Karpas-422 (cell line): ENCODE measurements at regions not wholly inside any gene's neighbourhood (a gene's known extent, or its start where the extent isn't known, plus 50 kb on each side); places are given as distances from the start of the nearest gene placed in this dataset.

ENCODE experiments used
- DNase-seq: peaks from one replicate; pipeline ENCODE4 v3.0.0-alpha.2; 2015
- H2AFZ ChIP-seq: fragments of 200-600 bp; sonication (generic); 2 replicates; pipeline ENCODE4 v1.6.1; 2014; ENCODE audit warnings: antibody characterized with exemption, low read length, mixed read lengths
- H3K27ac ChIP-seq: fragments of 200-600 bp; sonication (generic); 2 replicates; pipeline ENCODE4 v1.5.1; 2014; ENCODE audit warnings: mild to moderate bottlenecking, low read length, moderate library complexity
- H3K27me3 ChIP-seq: fragments of 200-600 bp; sonication (generic); 2 replicates; pipeline ENCODE4 v1.6.1; 2014; ENCODE audit warnings: low read length, mixed read lengths
- H3K36me3 ChIP-seq: fragments of 200-600 bp; sonication (generic); 2 replicates; pipeline ENCODE4 v1.6.1; 2014; ENCODE audit warnings: low read length, mixed read lengths; ENCODE audit not compliant: insufficient read depth
- H3K4me1 ChIP-seq: fragments of 200-600 bp; sonication (generic); 2 replicates; pipeline ENCODE4 v1.6.1; 2014; ENCODE audit warnings: mild to moderate bottlenecking, low read length, mixed read lengths
- H3K4me2 ChIP-seq: fragments of 200-600 bp; sonication (generic); 2 replicates; pipeline ENCODE4 v1.6.1; 2014; ENCODE audit warnings: low read length, low read depth, mild to moderate bottlenecking; ENCODE audit not compliant: poor library complexity, severe bottlenecking
- H3K4me3 ChIP-seq: fragments of 200-600 bp; sonication (generic); 2 replicates; pipeline ENCODE4 v1.5.1; 2014; ENCODE audit warnings: mild to moderate bottlenecking, antibody characterized with exemption, low read length, mixed read lengths
- H3K79me2 ChIP-seq: fragments of 200-600 bp; sonication (generic); 2 replicates; pipeline ENCODE4 v1.6.1; 2014; ENCODE audit warnings: mild to moderate bottlenecking, low read length, mixed read lengths
- H3K9ac ChIP-seq: fragments of 200-600 bp; sonication (generic); 2 replicates; pipeline ENCODE4 v1.6.0; 2014; ENCODE audit warnings: low read length
- H3K9me2 ChIP-seq: fragments of 200-600 bp; sonication (generic), shearing (Covaris generic); replicated peaks from 2 replicates; pipeline ENCODE4 v1.6.0; 2014; ENCODE audit warnings: mild to moderate bottlenecking, low read length, moderate library complexity; ENCODE audit not compliant: insufficient read depth
- H3K9me3 ChIP-seq: fragments of 300-700, 200-600 bp; sonication (generic); 2 replicates; pipeline ENCODE4 v1.6.1; 2014; ENCODE audit warnings: low read length, mixed read lengths
- H4K20me1 ChIP-seq: fragments of 200-600 bp; sonication (generic); 2 replicates; pipeline ENCODE4 v1.6.1; 2014; ENCODE audit warnings: mild to moderate bottlenecking, antibody characterized with exemption, low read length, low read depth; ENCODE audit not compliant: insufficient read depth

DNA sequence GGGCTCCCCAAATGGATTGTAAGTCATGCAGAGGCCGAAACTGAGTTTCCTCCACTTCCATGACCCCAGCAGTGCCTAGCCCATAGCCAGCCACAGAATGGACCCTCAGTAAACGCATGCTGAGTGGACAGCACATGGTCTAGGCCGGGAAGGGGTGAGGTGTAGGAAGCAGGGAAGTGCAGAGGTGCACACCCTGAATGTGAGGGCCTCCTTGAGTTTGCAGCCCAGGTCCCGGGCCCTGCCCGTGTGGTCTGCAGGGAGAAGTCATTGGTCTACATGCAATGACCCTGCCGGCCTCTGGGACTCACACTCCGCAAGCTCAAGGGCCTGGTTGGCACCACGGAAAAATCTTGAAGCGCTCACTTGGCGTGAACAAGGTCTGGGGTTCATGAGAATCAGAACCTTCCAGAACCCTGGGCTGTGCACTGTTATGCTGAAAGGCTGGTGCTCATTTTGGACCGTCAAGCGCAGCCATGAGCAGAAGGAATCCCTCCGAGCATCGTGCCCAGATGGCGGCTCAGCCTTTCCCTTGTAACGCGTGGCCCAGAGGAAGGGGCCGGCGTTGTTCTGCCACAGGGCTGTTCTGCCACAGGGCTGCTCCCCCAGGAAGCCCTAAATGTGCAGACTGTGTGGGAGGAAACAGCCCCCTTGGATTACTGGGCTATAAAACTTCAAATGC lies 66.4 kb downstream of the PSMG1 start:
- no peak for DNase-seq
- no peak overlapping the region for H3K4me2 ChIP-seq
- no peaks in the 10 kb centered on the region for H3K9me3 ChIP-seq
- no peaks in the 10 kb centered on the region for H3K36me3 ChIP-seq
- H3K79me2 ChIP-seq: no peaks in the 10 kb centered on the region
- no peak overlapping the region for H3K27ac ChIP-seq
- H4K20me1 ChIP-seq: no peaks in the 10 kb centered on the region
- H3K27me3 ChIP-seq: no peaks in the 10 kb centered on the region
- no peaks in the 10 kb centered on the region for H3K4me1 ChIP-seq
- H2AFZ ChIP-seq: no peak overlapping the region
- no peak overlapping the region for H3K4me3 ChIP-seq
- no peaks in the 10 kb centered on the region for H3K9me2 ChIP-seq
- H3K9ac ChIP-seq: no peak overlapping the region

DNA sequence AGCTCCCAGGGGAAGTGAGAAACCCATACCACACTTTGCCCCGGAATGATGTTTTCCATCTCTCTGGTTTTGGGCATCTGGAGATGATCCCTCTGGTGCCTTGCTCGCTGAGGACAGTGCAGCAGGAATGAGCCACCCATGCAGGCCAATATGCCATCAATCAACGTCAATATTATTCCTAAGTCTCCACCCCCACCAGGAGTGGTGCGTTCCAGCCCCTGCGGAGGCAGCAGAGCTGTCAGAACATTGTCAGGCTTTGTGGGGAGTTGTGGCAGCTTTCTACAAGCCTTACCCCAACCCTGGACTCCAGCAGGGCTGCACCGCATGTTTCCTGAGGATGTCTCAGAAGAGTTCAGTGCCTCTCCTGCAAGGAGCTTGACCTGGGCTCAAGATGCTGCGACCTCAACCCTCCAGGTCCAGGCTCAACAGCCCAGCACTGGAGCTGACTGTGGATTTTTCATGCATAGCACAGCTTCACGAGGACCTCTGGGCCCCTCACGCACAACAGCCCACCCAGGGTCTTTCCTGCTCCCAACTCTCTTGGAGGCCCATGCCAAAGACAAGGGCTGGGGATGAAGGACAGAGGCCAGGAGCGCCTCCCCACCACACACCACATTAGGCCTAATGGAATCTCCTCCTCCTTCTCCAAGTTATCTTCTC lies 67.5 kb downstream of the PSMG1 start:
- no peaks in the 10 kb centered on the region for H3K36me3 ChIP-seq
- no peak overlapping the region for H3K4me3 ChIP-seq
- H3K27me3 ChIP-seq: no peaks in the 10 kb centered on the region
- no peak overlapping the region for H3K27ac ChIP-seq
- DNase-seq: no peak
- no peak overlapping the region for H3K9ac ChIP-seq
- no peaks in the 10 kb centered on the region for H3K4me1 ChIP-seq
- no peaks in the 10 kb centered on the region for H3K9me2 ChIP-seq
- H4K20me1 ChIP-seq: no peaks in the 10 kb centered on the region
- H3K79me2 ChIP-seq: no peaks in the 10 kb centered on the region
- no peaks in the 10 kb centered on the region for H3K9me3 ChIP-seq
- no peak overlapping the region for H3K4me2 ChIP-seq
- no peak overlapping the region for H2AFZ ChIP-seq

DNA sequence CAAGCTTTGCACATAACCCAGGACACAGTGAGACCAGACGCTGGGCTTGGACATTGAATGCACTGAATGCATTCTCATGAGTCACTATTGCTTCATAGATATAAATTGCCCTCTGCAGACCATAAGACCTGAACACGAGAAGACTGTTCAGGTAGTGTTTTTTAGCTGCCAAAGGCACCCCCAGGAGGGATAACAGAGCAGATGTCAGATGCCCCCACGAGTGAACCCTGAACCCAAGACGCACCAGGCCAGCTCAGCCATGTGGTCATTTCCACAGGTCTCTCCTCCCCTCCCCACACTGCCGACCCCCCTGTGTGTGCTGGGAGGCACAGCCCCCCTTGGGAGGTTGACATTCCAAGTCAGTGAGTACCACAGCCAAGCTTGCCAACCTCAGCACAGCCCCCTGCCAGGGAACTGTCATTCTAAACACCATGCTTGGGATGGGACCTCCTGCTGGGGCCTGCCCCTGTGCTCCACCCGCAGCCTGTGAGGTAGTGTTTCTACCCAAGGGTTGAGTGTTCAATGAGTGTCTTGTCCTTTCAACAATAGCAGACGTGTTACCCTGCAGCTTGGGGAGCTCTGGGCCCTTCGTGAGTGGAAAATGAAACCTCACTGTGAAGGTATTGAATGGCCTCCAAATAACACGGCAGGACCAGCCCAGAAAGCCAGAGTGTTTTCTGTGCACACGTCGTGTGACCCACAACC lies 68.2 kb downstream of the PSMG1 start:
- H3K4me3 ChIP-seq: no peak overlapping the region
- no peak overlapping the region for H2AFZ ChIP-seq
- no peaks in the 10 kb centered on the region for H3K36me3 ChIP-seq
- H3K9me2 ChIP-seq: no peaks in the 10 kb centered on the region
- H3K9me3 ChIP-seq: no peaks in the 10 kb centered on the region
- no peak overlapping the region for H3K4me2 ChIP-seq
- no peaks in the 10 kb centered on the region for H3K4me1 ChIP-seq
- H4K20me1 ChIP-seq: no peaks in the 10 kb centered on the region
- H3K27ac ChIP-seq: no peak overlapping the region
- no peaks in the 10 kb centered on the region for H3K79me2 ChIP-seq
- no peak for DNase-seq
- H3K27me3 ChIP-seq: no peaks in the 10 kb centered on the region
- H3K9ac ChIP-seq: no peak overlapping the region

DNA sequence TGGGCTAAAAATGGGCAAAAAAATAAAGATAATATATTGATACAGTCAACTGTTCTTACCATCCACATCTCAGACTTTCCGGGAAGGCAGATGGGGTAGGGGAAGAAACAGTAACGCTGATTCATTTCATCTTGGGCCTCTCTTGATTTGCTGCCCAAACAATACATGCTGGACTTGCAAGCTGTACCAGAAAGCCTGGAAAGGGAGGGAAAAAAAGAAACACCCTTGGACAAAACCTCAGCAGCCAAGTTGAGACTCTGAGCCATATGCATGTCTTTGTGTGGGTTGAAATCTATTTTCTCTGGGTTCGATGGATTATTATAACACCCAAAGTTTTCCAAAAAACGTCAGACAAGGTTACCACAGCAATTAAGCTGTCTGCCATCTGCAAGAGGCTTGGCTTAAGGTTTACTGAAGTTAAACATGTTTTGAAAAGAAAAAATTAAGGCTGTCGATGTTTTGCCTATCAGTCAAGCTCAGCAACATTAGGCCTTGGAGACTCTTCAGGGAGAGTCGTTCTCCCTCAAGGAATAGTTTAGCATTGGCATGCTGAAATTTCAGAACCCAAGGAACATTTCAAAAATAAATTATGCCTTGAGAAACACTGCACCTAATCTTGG lies 71.2 kb downstream of the PSMG1 start:
- H3K4me2 ChIP-seq: no peak overlapping the region
- H3K9ac ChIP-seq: no peak overlapping the region
- no peaks in the 10 kb centered on the region for H3K9me3 ChIP-seq
- DNase-seq: no peak
- no peaks in the 10 kb centered on the region for H3K36me3 ChIP-seq
- H3K4me1 ChIP-seq: no peaks in the 10 kb centered on the region
- H3K9me2 ChIP-seq: no peaks in the 10 kb centered on the region
- no peaks in the 10 kb centered on the region for H3K79me2 ChIP-seq
- no peak overlapping the region for H3K4me3 ChIP-seq
- H4K20me1 ChIP-seq: no peaks in the 10 kb centered on the region
- no peak overlapping the region for H2AFZ ChIP-seq
- H3K27ac ChIP-seq: no peak overlapping the region
- no peaks in the 10 kb centered on the region for H3K27me3 ChIP-seq

DNA sequence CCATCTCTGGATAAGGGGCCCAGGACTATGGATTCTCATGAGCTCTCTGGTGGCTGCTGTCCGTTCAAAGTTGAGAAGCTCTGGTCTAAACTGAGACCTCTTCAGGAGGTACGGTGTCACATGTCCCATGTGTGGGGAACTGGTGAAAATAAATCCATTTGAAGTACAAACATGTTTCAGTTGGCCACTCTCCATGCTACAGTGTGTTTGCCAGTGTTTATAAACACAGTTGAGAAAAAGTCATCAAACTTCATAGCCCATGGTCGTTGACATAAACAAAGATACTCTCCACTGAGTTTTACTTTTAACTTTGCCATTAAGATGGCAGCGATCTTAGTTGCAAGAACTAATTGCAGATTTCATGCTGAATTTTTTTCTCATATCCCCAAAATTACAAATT lies 72.8 kb downstream of the PSMG1 start:
- Histone ChIP-seq H4K20me1 (no peaks in the 10 kb centered on the region), H3K27me3 (no peaks in the 10 kb centered on the region), H3K9me3 (no peaks in the 10 kb centered on the region), H3K9ac (no peak overlapping the region), H3K36me3 (no peaks in the 10 kb centered on the region), H3K4me1 (no peaks in the 10 kb centered on the region), H2AFZ (no peak overlapping the region), H3K4me3 (no peak overlapping the region), H3K27ac (no peak overlapping the region), H3K4me2 (no peak overlapping the region), H3K9me2 (no peaks in the 10 kb centered on the region), H3K79me2 (no peaks in the 10 kb centered on the region)
- no peak for DNase-seq

DNA sequence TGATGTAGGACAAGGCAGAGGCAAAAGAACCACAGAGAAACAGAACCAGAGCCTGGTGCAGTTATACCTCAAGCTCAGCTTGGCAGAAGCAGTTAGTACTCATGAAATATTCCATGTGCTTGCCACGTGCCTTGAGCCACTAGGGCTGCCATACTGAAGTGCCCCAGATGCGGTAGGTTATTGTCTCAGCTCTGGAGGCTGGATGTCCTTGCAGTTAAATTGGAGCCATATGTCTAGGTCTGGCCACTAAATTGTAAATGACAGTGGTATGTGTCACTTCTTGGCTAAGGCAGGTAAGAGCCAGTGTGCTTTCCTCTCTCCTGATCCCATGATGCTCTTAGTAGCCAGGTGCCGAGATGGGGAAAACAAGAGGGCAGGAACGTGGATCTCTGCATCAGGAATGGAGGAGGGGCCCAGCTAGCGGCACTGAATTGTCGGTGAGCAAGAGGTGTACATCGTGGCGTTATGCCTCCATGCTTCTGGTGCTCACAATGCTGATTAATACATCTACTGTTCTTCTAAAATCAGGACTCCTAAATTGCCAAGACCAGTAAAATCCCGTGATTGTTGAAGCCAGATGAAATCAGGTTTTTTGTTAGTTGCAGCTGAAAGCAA lies 73.5 kb downstream of the PSMG1 start:
- Histone ChIP-seq H3K79me2 (no peaks in the 10 kb centered on the region), H3K9me3 (no peaks in the 10 kb centered on the region), H2AFZ (no peak overlapping the region), H3K4me2 (no peak overlapping the region), H3K9ac (no peak overlapping the region), H4K20me1 (no peaks in the 10 kb centered on the region), H3K27ac (no peak overlapping the region), H3K4me1 (no peaks in the 10 kb centered on the region), H3K36me3 (no peaks in the 10 kb centered on the region), H3K4me3 (no peak overlapping the region), H3K27me3 (no peaks in the 10 kb centered on the region), H3K9me2 (no peaks in the 10 kb centered on the region)
- no peak for DNase-seq

DNA sequence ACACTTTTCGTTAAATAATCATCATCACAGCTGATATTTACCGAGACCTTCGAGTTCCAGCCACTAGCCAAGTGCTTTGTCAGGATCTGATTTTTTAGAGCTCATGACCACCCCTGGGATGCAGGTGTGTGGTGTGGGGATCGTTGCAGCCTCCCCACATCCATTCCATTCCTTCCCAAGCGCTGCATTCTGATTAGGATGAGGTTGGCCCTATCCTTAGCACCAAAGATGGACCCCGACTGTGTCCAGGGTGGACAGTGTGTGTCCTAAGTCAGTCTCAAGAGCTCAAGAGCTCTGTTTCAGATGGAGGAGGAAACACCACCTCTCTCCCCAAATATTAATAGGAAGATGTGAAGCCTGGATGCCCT lies 74.1 kb downstream of the PSMG1 start:
- DNase-seq: no peak
- Histone ChIP-seq H3K36me3 (no peaks in the 10 kb centered on the region), H3K4me2 (no peak overlapping the region), H3K79me2 (no peaks in the 10 kb centered on the region), H3K27me3 (no peaks in the 10 kb centered on the region), H4K20me1 (no peaks in the 10 kb centered on the region), H3K4me3 (no peak overlapping the region), H2AFZ (no peak overlapping the region), H3K9me3 (no peaks in the 10 kb centered on the region), H3K9me2 (no peaks in the 10 kb centered on the region), H3K4me1 (no peaks in the 10 kb centered on the region), H3K9ac (no peak overlapping the region), H3K27ac (no peak overlapping the region)
